Hypothalamus (tissue), 51 donors: ENCODE measurements at regions not wholly inside any gene's neighbourhood (a gene's known extent, or its start where the extent isn't known, plus 50 kb on each side); places are given as distances from the start of the nearest gene placed in this dataset.
"Not testable (repeated sequence)": the region's sequence is repeated elsewhere in the genome, so short reads cannot be mapped to it uniquely, and the experiment has no call there.

Source experiments
- DNase-seq, 51 donors: peaks; one replicate each; lab custom pipeline; 2025; lab: John Stamatoyannopoulos, UW

GRCh38 chr2:175832866-175833265 lies 169.2 kb downstream of the LNPK start:
- DNase-seq = no peak

DNA sequence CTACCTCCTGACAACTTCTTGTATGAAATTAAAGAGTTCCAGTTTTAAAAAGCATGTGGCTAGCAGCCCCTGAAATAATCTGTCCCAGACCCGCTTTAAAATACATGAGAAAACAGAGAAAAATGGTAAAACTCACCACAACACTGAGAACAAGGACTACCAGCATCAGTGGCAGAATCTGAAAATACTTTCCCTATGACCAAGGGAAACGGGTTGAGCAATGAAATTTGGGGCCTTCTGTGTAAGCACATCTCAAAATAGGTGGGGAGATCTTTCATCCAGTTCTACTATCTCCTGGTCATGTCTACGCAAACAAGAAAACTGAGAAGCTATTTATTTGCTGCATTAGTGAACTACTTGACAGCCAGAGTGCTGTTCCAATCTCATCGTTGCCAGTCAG lies 172.3 kb downstream of the LNPK start:
- no peak for DNase-seq

DNA sequence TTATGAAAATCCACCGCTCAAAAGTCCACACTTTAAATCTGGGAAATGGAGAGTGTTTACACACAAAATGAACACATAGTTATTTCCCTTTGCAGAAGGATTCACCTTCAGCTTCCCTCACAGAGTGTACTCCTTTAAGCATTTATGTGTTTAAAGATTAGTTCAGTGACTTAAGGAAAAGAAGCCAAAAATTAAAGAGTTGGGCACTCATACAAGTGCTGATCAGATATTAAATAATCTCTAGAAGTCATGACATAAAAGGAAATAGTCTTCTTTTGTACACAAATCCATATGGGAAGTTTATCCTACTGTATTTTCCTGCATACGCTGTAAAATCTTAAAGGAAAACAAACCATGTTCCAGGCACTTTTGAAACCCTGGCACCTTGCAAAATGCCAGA lies 174.2 kb downstream of the LNPK start:
- no peak for DNase-seq

GRCh38 chr2:175824243-175824642 lies 177.8 kb downstream of the LNPK start:
- no peak for DNase-seq

GRCh38 chr2:175823707-175824073 lies 178.4 kb downstream of the LNPK start:
- no peak for DNase-seq

- no peak for DNase-seq
Measured at GRCh38 chr2:175823002-175823706, 178.9 kb downstream of the LNPK start.

- DNase-seq = no peak
Measured at GRCh38 chr2:175817221-175817620, 184.8 kb downstream of the LNPK start.

DNA sequence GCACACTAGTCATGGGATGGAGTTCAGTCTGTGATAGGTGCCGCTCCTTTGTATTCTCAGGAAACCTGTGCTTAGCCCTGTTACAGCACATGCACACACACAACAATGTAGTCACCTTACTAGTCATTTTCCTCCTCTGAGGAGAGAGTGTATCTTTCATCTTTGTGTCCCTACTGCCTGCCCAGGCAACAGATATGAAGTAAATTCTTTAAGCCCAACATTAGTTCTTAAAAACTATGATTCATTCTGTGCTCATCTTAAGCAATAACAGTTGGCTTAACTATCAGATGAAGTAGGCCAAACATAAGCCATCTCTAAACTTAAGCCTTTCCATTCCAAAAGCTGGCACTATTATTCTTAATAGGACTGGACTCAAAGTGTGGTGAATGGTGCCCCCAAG lies 186.5 kb downstream of the LNPK start:
- DNase-seq = no peak

DNA sequence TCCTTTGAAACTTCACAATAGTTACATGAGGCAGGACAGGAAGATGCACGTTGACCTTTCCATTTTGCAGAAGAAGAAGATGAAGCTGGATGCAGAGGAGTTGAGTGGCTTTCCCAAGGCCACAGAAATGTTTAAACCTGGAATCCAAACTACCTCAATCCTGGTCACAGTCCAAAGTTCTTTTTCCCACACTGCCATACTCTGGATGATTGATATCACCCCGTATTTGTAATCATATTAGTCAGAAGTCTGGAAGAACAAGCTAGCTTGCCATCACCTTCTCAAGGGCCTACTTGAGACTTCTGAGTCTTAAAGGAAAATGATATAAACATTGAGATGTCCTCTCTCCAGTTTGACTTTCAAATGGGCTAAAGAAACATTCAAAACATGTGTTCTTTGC lies 190.1 kb downstream of the LNPK start:
- DNase-seq = no peak

DNA sequence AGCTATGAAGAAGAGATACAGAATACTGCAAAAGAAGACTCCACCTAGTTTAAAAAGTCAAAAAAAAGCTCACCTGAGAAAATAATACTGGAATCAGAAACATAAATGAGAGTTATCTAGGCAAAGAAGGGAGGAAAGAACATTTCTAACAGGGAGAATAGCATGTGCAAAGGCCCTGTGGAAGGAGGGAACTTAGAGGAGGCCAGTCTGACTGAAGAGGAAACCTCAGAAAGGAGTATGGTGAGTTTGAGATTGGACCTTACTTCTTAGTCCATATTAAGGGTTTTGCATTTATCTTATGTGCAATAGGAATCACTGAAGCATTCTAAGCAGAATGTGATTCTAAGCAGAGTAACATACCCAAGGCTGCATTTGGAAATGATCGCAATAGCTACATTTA lies 193.2 kb downstream of the LNPK start:
- no peak for DNase-seq

- DNase-seq = no peak
Measured at GRCh38 chr2:175808078-175808477, 194.0 kb downstream of the LNPK start.

GRCh38 chr2:175807031-175807873 lies 194.8 kb downstream of the LNPK start:
- no peak for DNase-seq

- no peak for DNase-seq
Measured at GRCh38 chr2:175806570-175806969, 195.5 kb downstream of the LNPK start.

GRCh38 chr2:175806125-175806490 lies 196.0 kb downstream of the LNPK start:
- no peak for DNase-seq

DNA sequence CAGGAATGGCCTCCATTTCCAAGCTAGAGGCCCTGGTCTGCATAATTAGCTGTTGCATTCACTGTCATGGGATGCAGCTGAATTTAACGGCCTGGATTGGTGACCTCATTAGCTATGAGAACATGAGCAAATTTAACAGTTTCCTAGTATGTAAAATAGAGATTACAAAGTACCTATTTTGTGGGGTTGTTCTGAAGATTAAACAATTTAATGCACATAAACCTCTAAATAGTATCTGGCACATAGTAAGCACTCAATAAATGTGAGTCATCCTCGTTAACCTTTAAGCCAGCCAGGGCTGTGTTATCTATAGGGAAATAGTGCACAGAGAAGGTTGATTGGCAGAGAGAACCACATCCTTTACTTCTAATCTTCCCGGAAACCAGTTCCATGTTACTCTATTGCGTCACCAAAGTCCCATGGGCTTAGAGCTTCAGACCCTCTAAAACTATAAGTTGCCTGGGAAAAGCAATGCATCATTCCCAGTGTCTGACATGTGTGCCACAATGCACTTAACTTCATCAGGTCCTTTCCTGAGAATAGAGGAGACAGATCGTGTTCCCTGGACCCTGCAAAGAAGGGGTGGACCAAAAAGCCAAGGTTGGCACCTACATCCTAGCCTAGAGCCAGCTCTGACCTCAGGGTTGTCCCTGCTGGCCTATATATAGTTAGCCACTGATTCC lies 196.5 kb downstream of the LNPK start:
- no peak for DNase-seq

DNA sequence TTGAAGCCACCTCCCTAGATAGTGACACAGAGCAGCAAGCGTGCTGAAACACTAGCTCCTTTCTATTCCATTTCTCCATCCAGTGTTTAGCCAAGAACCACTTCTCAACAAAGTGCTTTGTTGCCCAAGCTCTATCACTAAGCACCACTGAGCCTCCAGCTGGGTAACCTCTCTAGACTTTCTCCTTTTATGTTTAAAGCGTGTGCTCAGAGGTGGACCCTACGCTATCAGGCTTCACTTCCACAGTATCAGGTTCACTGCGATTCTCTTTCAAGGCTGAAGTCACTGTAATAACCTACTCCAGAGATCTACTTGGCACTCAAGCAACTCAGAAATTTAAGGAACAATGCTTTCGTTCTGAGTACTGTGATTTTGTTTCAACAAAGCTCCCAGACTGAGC lies 197.9 kb downstream of the LNPK start:
- no peak for DNase-seq

GRCh38 chr2:175796422-175796821 lies 205.6 kb downstream of the LNPK start:
- DNase-seq = not testable (repeated sequence)

- DNase-seq = no peak
Measured at GRCh38 chr2:175793648-175794047, 208.4 kb downstream of the LNPK start.

- no peak for DNase-seq
Measured at GRCh38 chr2:175792881-175793280, 209.2 kb downstream of the LNPK start.

DNA sequence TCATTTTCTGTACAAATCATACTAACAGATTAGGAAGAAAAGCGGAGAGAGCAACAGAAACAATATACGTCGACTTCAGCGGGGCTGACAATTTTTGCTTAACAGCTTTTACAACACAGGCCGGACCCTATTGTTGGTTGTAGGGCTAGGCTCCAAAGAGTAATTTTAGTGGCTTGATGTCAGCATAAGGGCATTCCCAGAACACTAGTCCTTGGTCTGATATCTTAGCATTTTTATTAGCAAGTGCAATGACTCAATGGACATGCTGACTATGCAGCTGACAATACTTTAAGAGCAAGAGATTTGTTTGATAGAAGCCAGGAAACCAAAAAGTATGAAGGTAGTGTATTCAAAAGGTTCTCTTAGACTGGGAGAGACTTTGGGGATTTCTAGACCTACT lies 209.9 kb downstream of the LNPK start:
- no peak for DNase-seq

- DNase-seq = no peak
Measured at GRCh38 chr2:175786471-175787124, 215.5 kb downstream of the LNPK start.
